H9 (cell line): ENCODE measurements at regions not wholly inside any gene's neighbourhood (a gene's known extent, or its start where the extent isn't known, plus 50 kb on each side); places are given as distances from the start of the nearest gene placed in this dataset.

Experiments used
- DNase-seq: peaks from one replicate; pipeline ENCODE4 v3.0.0-alpha.2; 2017
- H2AFZ ChIP-seq: one replicate; pipeline ENCODE4 v1.6.1; 2013; ENCODE audit warnings: mild to moderate bottlenecking, low read length, control low read depth, moderate library complexity
- H2AK5ac ChIP-seq: 2 replicates; pipeline ENCODE4 v1.6.1; 2013; ENCODE audit warnings: low read length, control low read depth, mixed read lengths; ENCODE audit not compliant: insufficient read length
- H2BK120ac ChIP-seq: one replicate; pipeline ENCODE4 v1.6.1; 2013; ENCODE audit warnings: low read depth, mild to moderate bottlenecking, low read length, control low read depth, inconsistent platforms; ENCODE audit not compliant: poor library complexity, severe bottlenecking
- H2BK12ac ChIP-seq: 2 replicates; pipeline ENCODE4 v1.6.1; 2013; ENCODE audit warnings: low read length, control low read depth, mixed read lengths, low read depth; ENCODE audit not compliant: insufficient read length
- H2BK15ac ChIP-seq: 2 replicates; pipeline ENCODE4 v1.6.1; 2013; ENCODE audit warnings: low read depth, low read length, control low read depth
- H2BK20ac ChIP-seq: one replicate; pipeline ENCODE4 v1.6.1; 2013; ENCODE audit warnings: low read depth, mild to moderate bottlenecking, low read length, control low read depth, inconsistent platforms; ENCODE audit not compliant: poor library complexity, severe bottlenecking
- H2BK5ac ChIP-seq: 2 replicates; pipeline ENCODE4 v1.6.1; 2013; ENCODE audit warnings: low read length, control low read depth, mixed read lengths; ENCODE audit not compliant: insufficient read length
- H3K14ac ChIP-seq: 2 replicates; pipeline ENCODE4 v1.6.1; 2013; ENCODE audit warnings: low read length, control low read depth; ENCODE audit not compliant: insufficient read depth
- H3K18ac ChIP-seq: 2 replicates; pipeline ENCODE4 v1.6.1; 2013; ENCODE audit warnings: low read depth, mild to moderate bottlenecking, mixed read lengths, low read length, control low read depth; ENCODE audit not compliant: insufficient read length
- H3K23ac ChIP-seq: 2 replicates; pipeline ENCODE4 v1.6.1; 2013; ENCODE audit warnings: low read length, control low read depth, mixed read lengths, low read depth; ENCODE audit not compliant: insufficient read length
- H3K23me2 ChIP-seq: 2 replicates; pipeline ENCODE4 v1.6.1; 2013; ENCODE audit warnings: low read depth, mild to moderate bottlenecking, mixed read lengths, low read length, control low read depth; ENCODE audit not compliant: insufficient read length, poor library complexity, severe bottlenecking
- H3K27ac ChIP-seq: 2 replicates; pipeline ENCODE4 v1.5.1; 2013; ENCODE audit warnings: low read length, control low read depth, mixed read lengths, low read depth; ENCODE audit not compliant: insufficient read length
- H3K27me3 ChIP-seq: 2 replicates; pipeline ENCODE4 v1.6.1; 2013; ENCODE audit warnings: low read length, control low read depth, inconsistent platforms; ENCODE audit not compliant: insufficient read depth
- H3K4ac ChIP-seq: 2 replicates; pipeline ENCODE4 v1.6.1; 2013; ENCODE audit warnings: low read depth, mild to moderate bottlenecking, control low read depth, inconsistent platforms, low read length, moderate library complexity
- H3K4me1 ChIP-seq: 2 replicates; pipeline ENCODE4 v1.6.1; 2013; ENCODE audit warnings: low read length, control low read depth, inconsistent platforms; ENCODE audit not compliant: insufficient read depth
- H3K4me2 ChIP-seq: 2 replicates; pipeline ENCODE4 v1.6.1; 2013; ENCODE audit warnings: low read length, control low read depth, mixed read lengths; ENCODE audit not compliant: insufficient read length, insufficient read depth
- H3K56ac ChIP-seq: 2 replicates; pipeline ENCODE4 v1.6.1; 2013; ENCODE audit warnings: low read depth, mild to moderate bottlenecking, mixed read lengths, low read length, control low read depth; ENCODE audit not compliant: insufficient read length
- H3K79me1 ChIP-seq: 2 replicates; pipeline ENCODE4 v1.6.1; 2013; ENCODE audit warnings: low read depth, mild to moderate bottlenecking, moderate library complexity, low read length, control low read depth, inconsistent platforms; ENCODE audit not compliant: insufficient read depth, poor library complexity, severe bottlenecking
- H3K79me2 ChIP-seq: 2 replicates; pipeline ENCODE4 v1.6.1; 2013; ENCODE audit warnings: low read length, control low read depth, inconsistent platforms; ENCODE audit not compliant: insufficient read depth
- H3K9ac ChIP-seq: 2 replicates; pipeline ENCODE4 v1.6.1; 2013; ENCODE audit warnings: low read length, control low read depth, mixed read lengths; ENCODE audit not compliant: insufficient read length; ENCODE audit errors: extremely low read depth
- H3K9me3 ChIP-seq: one replicate; pipeline ENCODE4 v1.6.1; 2013; ENCODE audit warnings: low read depth, low read length, inconsistent platforms; ENCODE audit not compliant: control insufficient read depth
- H3T11ph ChIP-seq: one replicate; pipeline ENCODE4 v1.6.1; 2013; ENCODE audit warnings: mild to moderate bottlenecking, low read length, control low read depth, inconsistent platforms
- H4K20me1 ChIP-seq: one replicate; pipeline ENCODE4 v1.6.1; 2013; ENCODE audit not compliant: control insufficient read depth, insufficient read length, insufficient read depth
- H4K5ac ChIP-seq: 2 replicates; pipeline ENCODE4 v1.6.1; 2013; ENCODE audit warnings: low read depth, mild to moderate bottlenecking, mixed read lengths, low read length, control low read depth; ENCODE audit not compliant: insufficient read length
- H4K8ac ChIP-seq: replicated peaks from 2 replicates; pipeline ENCODE4 v1.6.1; 2013; ENCODE audit warnings: low read length, control low read depth, mixed read lengths, low read depth; ENCODE audit not compliant: insufficient read length
- H4K91ac ChIP-seq: 2 replicates; pipeline ENCODE4 v1.6.1; 2013; ENCODE audit warnings: low read depth, mild to moderate bottlenecking, moderate library complexity, mixed read lengths, low read length, control low read depth; ENCODE audit not compliant: insufficient read length
- H3K27ac Mint-ChIP-seq, 3 experiments: 2 replicates in 2 of 3; 3 replicates in 1 of 3; pipeline ENCODE4 v1.8.0; 2020 to 2021; ENCODE audit warnings: mixed read lengths in 3 of 3, mild to moderate bottlenecking in 1 of 3, moderate library complexity in 1 of 3
- H3K27me3 Mint-ChIP-seq: 2 replicates; pipeline ENCODE4 v1.8.0; 2021; ENCODE audit warnings: low read depth, mild to moderate bottlenecking, moderate library complexity, mixed read lengths
- H3K36me3 Mint-ChIP-seq, 3 experiments: 2 replicates in 2 of 3; 3 replicates in 1 of 3; pipeline ENCODE4 v1.8.0; 2020 to 2021; ENCODE audit warnings: low read depth in 3 of 3, mixed read lengths in 3 of 3; ENCODE audit not compliant: insufficient read depth in 1 of 3
- H3K4me1 Mint-ChIP-seq, 2 experiments: 2 replicates each; pipeline ENCODE4 v1.8.0; 2020; ENCODE audit warnings: mixed read lengths in 2 of 2
- H3K4me3 Mint-ChIP-seq, 2 experiments: 2 replicates in 1 of 2; 3 replicates in 1 of 2; pipeline ENCODE4 v1.8.0; 2020 to 2021; ENCODE audit warnings: mild to moderate bottlenecking in 2 of 2, mixed read lengths in 2 of 2, moderate library complexity in 1 of 2
- H3K9me3 Mint-ChIP-seq, 2 experiments: 2 replicates in 1 of 2; 3 replicates in 1 of 2; pipeline ENCODE4 v1.8.0; 2020; ENCODE audit warnings: mild to moderate bottlenecking in 2 of 2, mixed read lengths in 2 of 2, moderate library complexity in 1 of 2
- WGBS: extraction: QIAGEN DNeasy Blood & Tissue Kit; methylation state at CpG from one replicate; pipeline ENCODE4 v1.1.7; 2013; ENCODE audit warnings: missing lambda C conversion rate, low lambda C conversion rate, mixed read lengths; ENCODE audit not compliant: insufficient read length; ENCODE audit errors: extremely low coverage; 5-methylcytosine and 5-hydroxymethylcytosine counted together
- TF ChIP-seq, protein P1 (sequence below): fragments of 200-600 bp; sonication (generic); conservative IDR thresholded peaks from 3 replicates; pipeline ENCODE4 v1.8.0; 2021; ENCODE audit warnings: antibody characterized with exemption, mild to moderate bottlenecking

DNA sequence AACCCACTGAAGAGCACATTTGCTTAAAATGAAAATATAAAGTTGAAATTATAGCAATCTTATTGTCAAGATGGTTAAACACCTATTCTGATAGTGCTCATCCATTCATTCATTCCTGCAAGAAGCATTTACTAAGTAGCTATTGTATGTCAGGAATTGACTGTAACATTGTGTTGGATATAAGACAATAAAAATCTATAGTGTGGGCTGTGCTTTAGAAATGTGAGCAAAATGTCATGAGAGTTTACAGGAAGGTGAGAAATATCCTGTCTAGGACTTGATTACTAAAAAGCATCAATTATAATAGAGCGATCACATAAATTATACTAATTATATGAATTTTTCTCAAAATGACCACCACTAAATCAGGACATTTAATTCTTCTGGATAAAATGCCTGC, 123.0 kb downstream of the HAO1 start:
- H3K36me3 Mint-ChIP-seq: no peaks in the 10 kb centered on the region
- H3K4me3 Mint-ChIP-seq: no peak overlapping the region
- no peak overlapping the region for H3K14ac ChIP-seq
- no peaks in the 10 kb centered on the region for H4K20me1 ChIP-seq
- H4K91ac ChIP-seq: no peak overlapping the region
- H3K4me2 ChIP-seq: no peak overlapping the region
- H4K8ac ChIP-seq: no peak overlapping the region
- no peak overlapping the region for H3K9ac ChIP-seq
- TF ChIP-seq, protein P1, sequence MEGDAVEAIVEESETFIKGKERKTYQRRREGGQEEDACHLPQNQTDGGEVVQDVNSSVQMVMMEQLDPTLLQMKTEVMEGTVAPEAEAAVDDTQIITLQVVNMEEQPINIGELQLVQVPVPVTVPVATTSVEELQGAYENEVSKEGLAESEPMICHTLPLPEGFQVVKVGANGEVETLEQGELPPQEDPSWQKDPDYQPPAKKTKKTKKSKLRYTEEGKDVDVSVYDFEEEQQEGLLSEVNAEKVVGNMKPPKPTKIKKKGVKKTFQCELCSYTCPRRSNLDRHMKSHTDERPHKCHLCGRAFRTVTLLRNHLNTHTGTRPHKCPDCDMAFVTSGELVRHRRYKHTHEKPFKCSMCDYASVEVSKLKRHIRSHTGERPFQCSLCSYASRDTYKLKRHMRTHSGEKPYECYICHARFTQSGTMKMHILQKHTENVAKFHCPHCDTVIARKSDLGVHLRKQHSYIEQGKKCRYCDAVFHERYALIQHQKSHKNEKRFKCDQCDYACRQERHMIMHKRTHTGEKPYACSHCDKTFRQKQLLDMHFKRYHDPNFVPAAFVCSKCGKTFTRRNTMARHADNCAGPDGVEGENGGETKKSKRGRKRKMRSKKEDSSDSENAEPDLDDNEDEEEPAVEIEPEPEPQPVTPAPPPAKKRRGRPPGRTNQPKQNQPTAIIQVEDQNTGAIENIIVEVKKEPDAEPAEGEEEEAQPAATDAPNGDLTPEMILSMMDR: no peak
- no peaks in the 10 kb centered on the region for H3K9me3 ChIP-seq
- no peaks in the 10 kb centered on the region for H3K27me3 Mint-ChIP-seq
- no peak overlapping the region for H3K56ac ChIP-seq
- no peak overlapping the region for H2BK12ac ChIP-seq
- H3K18ac ChIP-seq: no peak overlapping the region
- H2AFZ ChIP-seq: no peak overlapping the region
- H3K79me1 ChIP-seq: no peaks in the 10 kb centered on the region
- no peak overlapping the region for H3K23ac ChIP-seq
- H2BK120ac ChIP-seq: no peak overlapping the region
- no peak for DNase-seq
- no peaks in the 10 kb centered on the region for H3K27me3 ChIP-seq
- no peak overlapping the region for H3K27ac ChIP-seq
- no peaks in the 10 kb centered on the region for H3K79me2 ChIP-seq
- H2BK15ac ChIP-seq: no peak overlapping the region
- H2BK20ac ChIP-seq: no peak overlapping the region
- no peak overlapping the region for H3K4ac ChIP-seq
- H3K4me1 ChIP-seq: no peaks in the 10 kb centered on the region
- H3K23me2 ChIP-seq: no peaks in the 10 kb centered on the region
- H2AK5ac ChIP-seq: no peak overlapping the region
- H3K4me1 Mint-ChIP-seq: no peaks in the 10 kb centered on the region
- no peak overlapping the region for H3T11ph ChIP-seq
- H3K9me3 Mint-ChIP-seq: peaks cover 0 to 4% of the 10 kb centered on the region in 2 experiments; a peak in 2 of 5 replicates
- H3K27ac Mint-ChIP-seq: no peak overlapping the region
- H2BK5ac ChIP-seq: no peak overlapping the region
- no CpG with 5 or more reads among the region's 1 CpG for WGBS
- H4K5ac ChIP-seq: no peak overlapping the region
